ENCODE measurements at regions not wholly inside any gene's neighbourhood (a gene's known extent, or its start where the extent isn't known, plus 50 kb on each side); places are given as distances from the start of the nearest gene placed in this dataset.
A peak's percentile ranks its signal among the peaks of the same experiment; 100 is the strongest.

GRCh38 chr6:167682125-167682524, 144.6 kb upstream of the AFDN start:
- Histone ChIP-seq H3K4me3 (replicated peaks in 1 of 3) (no peak overlapping the region), H3K4me1 (peaks cover 8 to 26% of the 10 kb centered on the region in 2 donors), H3K9me3 (no peaks in the 10 kb centered on the region), H3K36me3 (no peaks in the 10 kb centered on the region), H3K27me3 (no peaks in the 10 kb centered on the region), H3K27ac (peak overlapping the region in 1 of 3 donors; percentile 38)
- WGBS, 2 donors: 61 to 74% methylated on average over 8 to 10 of the region's 11 CpGs
- DNase-seq: no peak
- intact Hi-C loops (cut with DNase I): no loop called here
- TF ChIP-seq POLR2A (IDR thresholded peaks at IDR 0.05) (no peak), CTCF (IDR thresholded peaks at IDR 0.05) (no peak)

- no peaks in the 10 kb centered on the region for H3K27me3 ChIP-seq
- H3K27ac ChIP-seq: peak overlapping the region in 1 of 3 donors; percentile 38
- no peak for DNase-seq
- no peaks in the 10 kb centered on the region for H3K36me3 ChIP-seq
- WGBS, 2 donors: 68 to 74% methylated on average over 5 of the region's 5 CpGs
- no peak overlapping the region for H3K4me3 ChIP-seq (replicated peaks in 1 of 3)
- H3K9me3 ChIP-seq: no peaks in the 10 kb centered on the region
- peaks cover 8 to 25% of the 10 kb centered on the region in 2 donors for H3K4me1 ChIP-seq
- no peak for TF ChIP-seq POLR2A (IDR thresholded peaks at IDR 0.05)
- no peak for TF ChIP-seq CTCF (IDR thresholded peaks at IDR 0.05)
- intact Hi-C loops (cut with DNase I): no loop called here
Measured at GRCh38 chr6:167682546-167683027, 144.1 kb upstream of the AFDN start.

GRCh38 chr6:167683028-167683862, 143.5 kb upstream of the AFDN start:
- Histone ChIP-seq H3K27ac (peak overlapping the region in 2 of 3 donors; percentile 36 to 38), H3K36me3 (no peaks in the 10 kb centered on the region), H3K4me1 (peaks cover 1 to 18% of the 10 kb centered on the region in 2 donors), H3K27me3 (no peaks in the 10 kb centered on the region), H3K4me3 (replicated peaks in 1 of 3) (no peak overlapping the region), H3K9me3 (no peaks in the 10 kb centered on the region)
- DNase-seq: no peak
- TF ChIP-seq POLR2A (IDR thresholded peaks at IDR 0.05) (no peak), CTCF (IDR thresholded peaks at IDR 0.05) (no peak)
- intact Hi-C loops (cut with DNase I): no loop called here
- 67 to 73% methylated on average over 19 of the region's 19 CpGs for WGBS, 2 donors

- DNase-seq: no peak
- Histone ChIP-seq H3K4me1 (peaks cover 0 to 11% of the 10 kb centered on the region in 2 donors), H3K27ac (no peak overlapping the region), H3K27me3 (no peaks in the 10 kb centered on the region), H3K9me3 (no peaks in the 10 kb centered on the region), H3K4me3 (replicated peaks in 1 of 3) (no peak overlapping the region), H3K36me3 (no peaks in the 10 kb centered on the region)
- intact Hi-C loops (cut with DNase I): no loop called here
- TF ChIP-seq POLR2A (IDR thresholded peaks at IDR 0.05) (no peak), CTCF (IDR thresholded peaks at IDR 0.05) (no peak)
- WGBS, 2 donors: 72 to 79% methylated on average over 14 of the region's 14 CpGs
Measured at GRCh38 chr6:167684276-167685104, 142.2 kb upstream of the AFDN start.

Measured in thyroid gland (tissue), 4 donors.